AG10803 (cell line): ENCODE measurements at regions not wholly inside any gene's neighbourhood (a gene's known extent, or its start where the extent isn't known, plus 50 kb on each side); places are given as distances from the start of the nearest gene placed in this dataset.

Experiments
- DNase-seq: peaks from one replicate; pipeline ENCODE4 v3.0.0; 2010; ENCODE audit warnings: low read depth
- H3K4me3 ChIP-seq: 2 replicates; pipeline ENCODE4 v1.5.1; 2011; ENCODE audit warnings: mild to moderate bottlenecking, low read length, control low read depth
- CTCF ChIP-seq: conservative IDR thresholded peaks from 2 replicates; pipeline ENCODE4 v1.5.1; 2011; ENCODE audit warnings: mild to moderate bottlenecking, low read length, control low read depth, inconsistent platforms

GRCh38 chr1:229952670-229953520 is 114.1 kb upstream of the GALNT2 start:
- DNase-seq = no peak
- no peak overlapping the region for H3K4me3 ChIP-seq
- TF ChIP-seq CTCF = no peak

GRCh38 chr1:229953736-229954326 is 113.2 kb upstream of the GALNT2 start:
- H3K4me3 ChIP-seq = no peak overlapping the region
- no peak for TF ChIP-seq CTCF
- no peak for DNase-seq

- no peak for TF ChIP-seq CTCF
- H3K4me3 ChIP-seq = no peak overlapping the region
- DNase-seq = peak; percentile 20
These were observed 102.8 kb upstream of the GALNT2 start for GRCh38 chr1:229964281-229964680.

GRCh38 chr1:229970714-229971113 is 96.3 kb upstream of the GALNT2 start:
- TF ChIP-seq CTCF = no peak
- no peak overlapping the region for H3K4me3 ChIP-seq
- no peak for DNase-seq

GRCh38 chr1:229971141-229971540 is 95.9 kb upstream of the GALNT2 start:
- no peak for TF ChIP-seq CTCF
- H3K4me3 ChIP-seq = no peak overlapping the region
- no peak for DNase-seq

GRCh38 chr1:229972600-229973296 is 94.3 kb upstream of the GALNT2 start:
- TF ChIP-seq CTCF = peak; percentile 20; the same call in 1 of the 2 replicates
- H3K4me3 ChIP-seq = no peak overlapping the region
- no peak for DNase-seq
